ENCODE measurements at regions not wholly inside any gene's neighbourhood (a gene's known extent, or its start where the extent isn't known, plus 50 kb on each side); places are given as distances from the start of the nearest gene placed in this dataset.

DNA sequence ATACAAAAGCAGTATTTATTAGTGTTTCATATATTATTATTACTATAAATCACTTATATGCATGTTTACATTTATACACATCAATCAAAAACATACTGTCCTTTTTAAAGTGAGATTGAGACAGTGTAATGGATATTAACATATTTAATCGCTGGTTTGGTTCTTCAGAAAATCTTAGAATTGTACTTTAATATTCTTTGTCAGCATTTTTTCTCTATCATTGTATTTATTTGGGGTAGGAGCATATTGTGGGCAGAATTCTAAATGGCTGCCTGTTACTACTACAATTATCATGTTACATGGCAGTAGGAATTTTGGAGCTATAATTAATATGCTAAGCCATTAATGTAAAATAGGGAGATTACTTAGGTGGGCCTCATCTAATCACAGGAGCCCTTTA lies 722.6 kb downstream of the TLR4 start:
- DNase-seq: no peak

DNA sequence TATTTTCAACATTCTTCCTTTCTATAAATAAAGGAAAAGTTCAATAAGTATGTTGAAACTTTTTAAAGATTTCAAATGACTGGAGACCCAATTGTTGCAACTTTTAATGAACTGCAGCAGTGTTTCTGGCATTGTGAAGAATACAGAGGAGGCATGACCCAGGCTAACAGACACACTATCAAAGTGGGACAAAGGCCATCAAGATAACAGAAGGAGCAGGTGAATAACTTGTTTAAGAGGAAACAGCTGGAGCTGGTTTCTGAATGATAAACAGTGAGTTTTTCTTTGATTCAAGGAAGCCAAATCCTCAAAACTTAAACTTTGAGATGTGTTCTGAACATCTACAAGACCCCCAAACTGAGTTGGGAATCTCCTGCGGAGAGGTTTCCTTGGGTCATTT lies 734.6 kb downstream of the TLR4 start:
- DNase-seq: no peak

DNA sequence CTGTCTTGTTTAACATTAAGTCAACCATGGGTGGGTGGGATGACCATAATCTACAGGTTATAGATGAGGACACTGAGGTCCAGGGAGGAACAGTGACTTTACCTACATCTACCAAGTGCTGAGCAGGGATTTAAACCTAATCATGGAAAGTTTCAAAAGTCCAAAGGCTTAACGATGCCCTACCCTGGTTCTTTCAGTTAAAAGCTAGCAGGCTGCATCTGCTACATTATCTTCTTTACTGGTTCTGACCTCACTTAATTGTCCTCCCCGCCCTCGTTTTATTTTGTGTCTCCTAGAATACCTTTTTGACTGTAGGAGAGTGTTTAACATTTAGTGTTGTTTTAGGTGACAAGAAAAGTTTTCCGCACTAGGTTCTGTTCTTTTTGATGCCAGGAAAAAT lies 735.2 kb downstream of the TLR4 start:
- no peak for DNase-seq

GRCh38 chr9:118444403-118444802 lies 740.2 kb downstream of the TLR4 start:
- no peak for DNase-seq

DNA sequence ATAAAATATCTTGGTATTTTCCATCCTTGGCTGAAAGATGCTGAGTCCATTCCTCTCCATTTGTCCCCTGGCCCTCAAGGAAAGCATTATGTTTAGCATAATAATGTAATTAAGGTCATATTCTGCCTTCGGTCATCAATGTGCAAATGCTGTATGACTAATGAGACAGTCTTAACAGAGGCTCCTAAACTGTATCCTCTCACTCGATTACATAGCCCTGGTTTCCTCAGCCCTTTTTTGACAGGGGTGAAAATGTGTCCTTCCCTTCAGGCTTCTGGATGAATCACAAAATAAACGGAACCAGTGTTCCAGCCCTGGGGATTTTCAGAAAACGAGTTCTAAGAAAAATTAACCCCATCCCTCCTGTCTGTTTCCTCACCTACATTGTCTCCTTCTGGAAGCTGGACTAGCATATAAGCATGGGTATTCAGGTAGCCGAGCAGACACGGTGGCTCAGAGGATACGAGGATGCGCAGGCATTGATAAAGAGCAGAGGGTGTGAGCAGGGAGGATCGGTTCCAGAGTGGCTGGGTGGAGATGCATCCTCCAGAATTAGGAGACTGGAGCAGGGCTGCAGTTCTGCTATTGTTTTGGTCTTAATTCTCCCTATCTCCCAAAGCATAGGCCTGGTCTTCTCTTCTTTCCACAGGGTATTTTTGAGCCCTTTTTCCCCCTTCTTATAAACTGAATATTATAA lies 742.9 kb downstream of the TLR4 start:
- no peak for DNase-seq

DNA sequence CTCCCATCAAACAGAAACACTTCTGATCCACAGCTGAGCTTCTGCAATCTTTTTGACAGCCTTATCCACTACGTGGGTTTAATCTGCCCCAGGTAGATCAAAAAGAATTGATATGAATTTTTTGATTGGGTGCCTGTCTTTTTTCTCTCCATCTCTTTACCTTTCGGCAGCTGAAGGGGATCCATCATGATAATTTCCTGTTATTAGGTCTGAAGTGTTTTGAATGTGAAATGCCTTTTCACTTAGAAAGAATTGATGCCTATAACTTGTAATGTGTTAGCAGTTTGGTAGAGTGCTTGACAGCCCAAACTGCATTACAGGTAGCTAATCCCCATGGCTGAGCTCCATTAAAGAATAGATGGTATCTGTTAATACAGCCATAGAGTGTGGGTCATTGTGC lies 745.4 kb downstream of the TLR4 start:
- no peak for DNase-seq

GRCh38 chr9:118455259-118455658 lies 751.1 kb downstream of the TLR4 start:
- DNase-seq: no peak

- no peak for DNase-seq
These were observed 751.6 kb downstream of the TLR4 start for GRCh38 chr9:118455788-118456187.

DNA sequence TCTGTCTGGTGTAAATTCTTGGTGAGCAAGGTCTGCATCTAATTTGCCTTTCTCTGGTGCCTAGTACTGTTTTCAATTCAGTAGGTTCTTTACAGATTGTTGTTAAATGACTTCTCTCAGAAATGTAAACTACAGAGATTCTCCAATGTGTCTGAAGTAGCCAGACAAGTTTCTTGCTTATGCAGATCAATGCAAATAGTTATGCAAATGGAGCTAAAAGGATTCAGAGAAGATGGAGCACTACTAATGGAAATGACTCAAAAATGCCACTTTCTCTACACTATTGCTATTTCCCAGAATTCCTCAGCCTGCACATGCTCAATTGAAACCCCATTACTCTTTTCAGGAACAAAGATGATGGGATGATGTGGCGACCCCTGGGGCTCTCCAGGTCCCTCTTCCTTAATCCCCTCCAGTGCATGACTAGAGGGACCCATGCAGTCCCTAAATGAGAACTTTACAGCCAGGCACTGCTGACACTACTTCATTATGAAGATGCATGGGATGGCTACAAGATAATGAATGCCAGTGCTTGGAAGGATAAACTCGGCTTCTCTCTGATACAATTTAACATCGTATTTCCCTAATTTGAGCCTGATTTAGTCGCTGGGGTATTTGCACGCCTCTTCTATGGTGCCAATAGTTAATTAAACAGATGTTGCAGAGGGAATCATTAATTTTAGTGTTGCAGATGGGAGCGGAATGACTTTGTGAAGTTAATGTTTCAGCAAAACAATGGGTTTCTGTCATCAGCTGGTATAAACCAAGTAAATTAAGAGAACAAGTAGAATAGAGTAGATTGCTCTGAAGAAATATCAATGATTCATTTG lies 753.2 kb downstream of the TLR4 start:
- no peak for DNase-seq

DNA sequence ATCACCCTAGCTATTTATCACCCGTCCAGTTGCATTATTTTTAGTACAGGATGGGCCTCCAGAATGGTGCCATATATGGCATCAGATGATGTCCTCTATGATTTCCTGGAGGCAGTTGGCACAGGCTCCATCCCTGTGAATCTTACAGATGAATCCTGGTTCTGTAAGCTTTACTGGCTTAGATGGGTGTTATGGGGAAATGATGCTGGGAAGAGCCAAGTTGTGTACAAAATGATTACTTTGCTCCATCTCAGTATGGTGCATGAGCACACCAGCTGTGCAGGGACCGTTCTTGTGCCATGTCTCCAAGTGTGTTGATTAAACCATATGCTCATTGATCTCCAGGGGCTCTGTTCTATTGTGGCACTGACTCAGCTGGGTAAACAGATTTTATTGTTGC lies 755.7 kb downstream of the TLR4 start:
- DNase-seq: no peak

DNA sequence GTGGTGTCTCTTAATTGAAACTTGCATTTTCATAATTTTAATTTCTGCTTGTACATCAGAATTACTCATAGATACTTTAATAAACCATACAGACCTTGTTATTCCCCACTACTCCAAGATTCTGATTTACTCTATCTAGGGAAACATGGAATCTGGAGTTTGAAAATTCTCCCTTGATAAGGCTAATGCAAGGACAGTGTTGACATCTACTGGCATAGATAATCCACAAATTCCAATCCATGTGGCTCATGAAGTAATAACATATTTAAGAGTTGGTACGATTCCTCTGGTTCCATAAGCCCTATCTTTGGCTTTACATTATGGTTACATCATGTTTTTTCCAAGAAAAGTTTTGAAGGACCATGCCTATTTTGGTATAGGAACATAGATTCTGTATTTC lies 759.2 kb downstream of the TLR4 start:
- no peak for DNase-seq

DNA sequence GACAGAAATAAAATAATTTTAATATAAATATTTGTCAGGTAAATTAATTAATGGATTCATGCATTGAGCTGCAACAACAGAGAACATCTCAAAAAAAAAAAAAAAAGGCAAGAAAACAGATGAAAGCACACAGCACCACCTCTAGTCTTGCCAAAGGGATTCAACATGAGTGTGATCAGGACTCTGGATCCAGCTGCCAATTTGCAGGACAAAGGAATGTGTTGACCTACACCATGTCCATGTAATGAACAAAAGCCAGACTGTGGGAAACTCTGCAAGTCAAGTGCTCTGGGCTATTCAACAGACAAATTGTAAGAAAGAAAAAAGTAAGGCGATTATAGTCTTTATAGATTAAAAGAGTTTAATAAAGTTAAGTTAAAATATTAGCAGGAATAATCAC lies 769.3 kb downstream of the TLR4 start:
- DNase-seq: no peak

DNA sequence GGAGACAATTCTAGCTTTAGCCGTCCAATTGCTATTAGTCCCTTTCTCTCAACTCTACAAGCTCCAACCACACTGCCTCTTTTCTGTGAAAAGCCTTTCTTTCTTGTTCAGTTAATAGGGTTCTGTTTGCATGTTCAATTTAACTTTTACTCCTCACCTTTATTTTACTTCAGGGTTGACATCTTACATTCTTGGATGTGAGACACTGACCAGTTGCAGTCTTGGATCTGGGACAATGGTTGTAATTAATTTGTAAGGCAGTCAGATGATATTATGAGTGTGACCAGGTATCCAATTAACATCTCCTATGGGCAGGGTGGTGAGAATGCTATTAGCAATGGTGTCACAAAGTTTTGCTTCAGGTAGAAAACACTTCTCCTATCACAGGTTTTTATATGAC lies 774.5 kb downstream of the TLR4 start:
- no peak for DNase-seq

DNA sequence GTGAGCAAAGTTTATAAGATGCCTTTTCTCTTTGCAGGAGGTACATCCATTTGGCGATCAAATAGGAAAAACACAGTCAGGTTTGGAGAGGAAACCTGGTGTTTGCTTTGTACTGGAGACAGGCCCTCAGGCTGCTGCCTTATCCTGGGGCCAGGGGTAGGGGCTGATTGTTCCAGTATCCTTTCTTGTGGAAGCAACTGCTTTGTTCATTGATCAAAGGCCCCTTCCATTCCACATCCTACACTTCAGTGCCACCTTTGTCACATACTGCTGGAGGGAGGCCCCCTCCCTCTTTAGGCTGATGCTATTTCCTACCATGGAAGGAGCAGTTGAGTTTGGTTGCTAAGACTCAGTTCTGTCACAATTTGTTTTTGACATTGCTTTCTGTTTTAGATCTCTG lies 778.1 kb downstream of the TLR4 start:
- DNase-seq: no peak

- no peak for DNase-seq
These were observed 779.5 kb downstream of the TLR4 start for GRCh38 chr9:118483677-118484076.

- no peak for DNase-seq
These were observed 799.0 kb downstream of the TLR4 start for GRCh38 chr9:118503236-118503635.

DNA sequence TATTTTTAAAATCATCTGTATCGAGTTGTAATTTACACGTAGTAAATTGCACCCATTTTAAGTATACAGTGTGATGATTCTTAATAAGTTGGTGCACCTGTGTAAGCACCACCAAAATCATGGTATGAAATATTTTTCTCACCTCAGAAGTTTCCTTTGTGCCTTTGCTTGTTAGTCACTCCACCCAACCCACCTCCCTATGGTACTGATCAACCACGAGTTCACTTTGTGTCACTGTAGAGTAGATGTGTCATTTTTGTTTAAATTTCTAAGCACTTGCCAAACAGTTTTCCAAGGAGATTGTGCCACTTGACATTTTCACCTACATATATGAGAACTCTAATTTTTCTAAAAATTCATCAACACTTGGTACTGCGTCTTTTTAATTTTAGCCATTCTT lies 806.5 kb downstream of the TLR4 start:
- DNase-seq: no peak

DNA sequence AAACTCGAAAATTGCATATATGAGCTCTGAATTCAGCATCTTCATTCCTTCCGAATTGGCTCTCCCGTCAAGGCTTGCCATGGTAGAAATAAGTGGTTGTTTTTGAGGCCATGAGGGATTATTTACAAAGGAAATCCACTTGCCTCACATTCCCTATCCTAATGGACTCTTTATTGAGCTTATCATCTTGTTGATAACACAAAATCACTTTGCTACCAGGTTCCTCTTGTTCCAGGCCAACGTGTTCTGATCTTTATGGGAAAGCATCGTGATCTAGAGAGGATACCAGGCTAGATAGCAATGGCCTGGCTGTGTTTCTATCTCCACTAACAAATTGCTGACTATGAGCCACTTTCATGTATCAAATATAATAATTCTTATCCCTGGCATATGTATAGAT lies 811.7 kb downstream of the TLR4 start:
- DNase-seq: no peak

- DNase-seq: no peak
These were observed 817.1 kb downstream of the TLR4 start for GRCh38 chr9:118521261-118521660.

- DNase-seq: no peak
These were observed 818.2 kb downstream of the TLR4 start for GRCh38 chr9:118522093-118523028.

GRCh38 chr9:118527261-118527660 lies 823.1 kb downstream of the TLR4 start:
- DNase-seq: no peak

GRCh38 chr9:118529210-118529609 lies 825.0 kb downstream of the TLR4 start:
- no peak for DNase-seq

DNA sequence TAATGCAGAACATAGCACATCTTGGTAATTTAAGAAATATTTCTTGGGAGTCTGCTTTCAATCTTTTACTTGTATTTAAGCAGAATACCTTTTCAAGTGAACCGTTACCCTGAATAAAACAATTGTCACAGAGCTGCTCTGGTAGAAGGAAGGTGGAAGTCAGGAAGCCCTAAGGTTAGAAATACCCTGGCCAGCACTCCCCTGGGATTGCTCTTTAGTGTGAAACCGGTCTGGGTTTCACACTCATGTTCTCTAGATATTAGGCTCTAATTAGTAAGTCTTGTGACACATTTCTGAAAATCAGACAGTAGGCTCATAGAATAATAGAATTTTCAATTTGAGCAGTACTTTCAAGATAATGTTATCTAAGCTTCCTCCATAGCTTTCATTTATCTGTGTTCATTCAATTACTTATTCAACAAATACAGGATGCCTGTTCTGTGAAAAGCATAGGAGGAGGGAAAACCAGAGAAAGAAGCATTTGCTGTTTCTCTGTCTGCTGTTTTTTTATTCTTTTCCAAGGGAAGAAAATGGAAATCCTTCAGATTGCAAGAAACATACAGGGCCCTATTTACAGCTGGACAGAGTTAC lies 825.5 kb downstream of the TLR4 start:
- DNase-seq: no peak
